OCI-LY7 (cell line): ENCODE measurements at regions not wholly inside any gene's neighbourhood (a gene's known extent, or its start where the extent isn't known, plus 50 kb on each side); places are given as distances from the start of the nearest gene placed in this dataset.

ENCODE experiments used
- BruUV-seq: library from RNA; stranded (reverse); fragments of 400-500 nt; replicated peaks from 2 replicates; lab custom pipeline; 2021; lab: Mats Ljungman, UMichigan
- CTCF ChIA-PET: fragments of 300-600 bp; sonication (Branson Sonifier 250); formaldehyde crosslinking; loops from one replicate; lab custom pipeline; 2022; ENCODE audit warnings: antibody characterized with exemption; ENCODE audit not compliant: unreplicated experiment; lab: Charles Lee
- POLR2A ChIA-PET: fragments of 300-600 bp; sonication (Branson Sonifier 250); formaldehyde crosslinking; loops from one replicate; lab custom pipeline; 2022; ENCODE audit warnings: antibody characterized with exemption; lab: Charles Lee
- DNase-seq: peaks from one replicate; pipeline ENCODE4 v3.0.0-alpha.2; 2015; ENCODE audit warnings: low spot score
- H2AFZ ChIP-seq: fragments of 200-600 bp; sonication (generic), shearing (Covaris generic); 2 replicates; pipeline ENCODE4 v1.6.1; 2014; ENCODE audit warnings: mild to moderate bottlenecking, antibody characterized with exemption, low read length, moderate library complexity
- H3K27ac ChIP-seq: fragments of 200-600 bp; sonication (generic); 2 replicates; pipeline ENCODE4 v1.5.1; 2014; ENCODE audit warnings: mixed run types, low read depth, mild to moderate bottlenecking, moderate library complexity, low read length, inconsistent platforms; ENCODE audit not compliant: poor library complexity, severe bottlenecking
- H3K36me3 ChIP-seq: fragments of 200-600 bp; sonication (generic); 2 replicates; pipeline ENCODE4 v1.6.1; 2014; ENCODE audit warnings: mild to moderate bottlenecking, antibody characterized with exemption, low read length, moderate library complexity, mixed read lengths; ENCODE audit not compliant: insufficient read depth
- H3K4me1 ChIP-seq: fragments of 200-600 bp; sonication (generic); 2 replicates; pipeline ENCODE4 v1.5.1; 2014; ENCODE audit warnings: mild to moderate bottlenecking, low read length; ENCODE audit not compliant: insufficient read depth, poor library complexity, severe bottlenecking
- H3K4me2 ChIP-seq: fragments of 200-600 bp; sonication (generic); 2 replicates; pipeline ENCODE4 v1.6.1; 2014; ENCODE audit warnings: mild to moderate bottlenecking, low read length
- H3K4me3 ChIP-seq: fragments of 200-600 bp; sonication (generic); 2 replicates; pipeline ENCODE4 v1.5.1; 2014; ENCODE audit warnings: mild to moderate bottlenecking, low read depth, low read length; ENCODE audit not compliant: poor library complexity, severe bottlenecking
- H3K79me2 ChIP-seq: fragments of 200-600 bp; sonication (generic); 2 replicates; pipeline ENCODE4 v1.6.1; 2016; ENCODE audit warnings: low read depth, mild to moderate bottlenecking, low read length, moderate library complexity, mixed read lengths; ENCODE audit not compliant: insufficient read depth
- H3K9me2 ChIP-seq: fragments of 200-600 bp; sonication (generic); 2 replicates; pipeline ENCODE4 v1.6.1; 2016; ENCODE audit warnings: mild to moderate bottlenecking, low read length, mixed read lengths; ENCODE audit not compliant: insufficient read depth
- H3K9me3 ChIP-seq: fragments of 200-600 bp; sonication (generic); 2 replicates; pipeline ENCODE4 v1.6.1; 2014; ENCODE audit warnings: mild to moderate bottlenecking, mixed run types, low read length, mixed read lengths
- H4K20me1 ChIP-seq: fragments of 200-600 bp; sonication (generic); 2 replicates; pipeline ENCODE4 v1.6.1; 2014; ENCODE audit warnings: mild to moderate bottlenecking, antibody characterized with exemption, low read length, moderate library complexity, mixed read lengths; ENCODE audit not compliant: insufficient read depth
- CTCF ChIP-seq: fragments of 200-600 bp; sonication (generic); conservative IDR thresholded peaks from 2 replicates; pipeline ENCODE4 v1.5.1; 2014; ENCODE audit warnings: mild to moderate bottlenecking, antibody characterized with exemption, low read length, moderate library complexity, mixed read lengths
- EZH2phosphoT487 ChIP-seq: fragments of 200-600 bp; sonication (generic); IDR thresholded peaks from 2 replicates; pipeline ENCODE4 v1.6.1; 2018; ENCODE audit warnings: low read depth, borderline replicate concordance, mild to moderate bottlenecking, mixed run types, antibody characterized with exemption, low read length, moderate library complexity, mixed read lengths
- intact Hi-C: fragments of 100-400 bp; cut with micrococcal nuclease; formaldehyde crosslinking; loops from one replicate; pipeline ENCODE4 v1.10.0; 2022; ENCODE audit not compliant: unreplicated experiment

- Histone ChIP-seq H3K4me1 (no peaks in the 10 kb centered on the region), H2AFZ (no peak overlapping the region), H3K4me2 (no peak overlapping the region), H3K27ac (no peak overlapping the region), H3K9me2 (no peaks in the 10 kb centered on the region), H3K79me2 (no peaks in the 10 kb centered on the region), H3K4me3 (no peak overlapping the region), H4K20me1 (no peaks in the 10 kb centered on the region), H3K36me3 (no peaks in the 10 kb centered on the region), H3K9me3 (no peaks in the 10 kb centered on the region)
- TF ChIP-seq EZH2phosphoT487, result no peak
- TF ChIP-seq CTCF, result no peak
- no TSS peak for BruUV-seq
- intact Hi-C loops, result no loop called here
- ChIA-PET POLR2A (no interaction called here), CTCF (no interaction called here)
- DNase-seq, result no peak
Observed at GRCh38 chr5:39876146-39876545, 451.4 kb upstream of the DAB2 start.

GRCh38 chr5:39870137-39870536 lies 445.4 kb upstream of the DAB2 start:
- H3K4me1 ChIP-seq, result no peaks in the 10 kb centered on the region
- no peak overlapping the region for H3K4me2 ChIP-seq
- H3K79me2 ChIP-seq, result no peaks in the 10 kb centered on the region
- no TSS peak for BruUV-seq
- intact Hi-C loops, result no loop called here
- ChIA-PET POLR2A (no interaction called here), CTCF (no interaction called here)
- H4K20me1 ChIP-seq, result no peaks in the 10 kb centered on the region
- no peak overlapping the region for H2AFZ ChIP-seq
- no peaks in the 10 kb centered on the region for H3K9me2 ChIP-seq
- H3K36me3 ChIP-seq, result no peaks in the 10 kb centered on the region
- TF ChIP-seq CTCF (no peak), EZH2phosphoT487 (no peak)
- no peak overlapping the region for H3K4me3 ChIP-seq
- H3K9me3 ChIP-seq, result no peaks in the 10 kb centered on the region
- no peak for DNase-seq
- no peak overlapping the region for H3K27ac ChIP-seq

- intact Hi-C loops, result no loop called here
- Histone ChIP-seq H3K4me3 (no peak overlapping the region), H2AFZ (no peak overlapping the region), H3K9me3 (no peaks in the 10 kb centered on the region), H3K4me2 (no peak overlapping the region), H4K20me1 (no peaks in the 10 kb centered on the region), H3K79me2 (no peaks in the 10 kb centered on the region), H3K4me1 (no peaks in the 10 kb centered on the region), H3K27ac (no peak overlapping the region), H3K9me2 (no peaks in the 10 kb centered on the region), H3K36me3 (no peaks in the 10 kb centered on the region)
- no TSS peak for BruUV-seq
- CTCF ChIA-PET, result no interaction called here
- POLR2A ChIA-PET, result no interaction called here
- no peak for DNase-seq
- TF ChIP-seq CTCF (no peak), EZH2phosphoT487 (no peak)
Observed at GRCh38 chr5:39869396-39869795, 444.6 kb upstream of the DAB2 start.
